MCF 10A (cell line): ENCODE measurements at regions not wholly inside any gene's neighbourhood (a gene's known extent, or its start where the extent isn't known, plus 50 kb on each side); places are given as distances from the start of the nearest gene placed in this dataset.

Source experiments
- BruUV-seq: library from RNA; stranded (reverse); fragments of 400-500 nt; replicated peaks from 2 replicates; lab custom pipeline; 2021; lab: Mats Ljungman, UMichigan
- CTCF ChIA-PET: fragments of 300-600 bp; sonication (Branson Sonifier 250); formaldehyde crosslinking; extraction: SDS; loops from one replicate; lab custom pipeline; 2021; ENCODE audit warnings: antibody characterized with exemption, inconsistent platforms; lab: Yijun Ruan, JAX
- POLR2A ChIA-PET: fragments of 300-600, 350-650 bp; sonication (Branson Sonifier 250); formaldehyde crosslinking; extraction: SDS; loops from one replicate; lab custom pipeline; 2020; ENCODE audit warnings: antibody characterized with exemption, inconsistent platforms; lab: Yijun Ruan, JAX
- DNase-seq: peaks from one replicate; pipeline ENCODE4 v3.0.0-alpha.2; 2018; ENCODE audit not compliant: unreplicated experiment
- H3K27ac Mint-ChIP-seq: one replicate; pipeline ENCODE4 v1.8.0; 2022; ENCODE audit warnings: mild to moderate bottlenecking, low read depth, mixed read lengths; ENCODE audit not compliant: unreplicated experiment
- H3K27me3 Mint-ChIP-seq: one replicate; pipeline ENCODE4 v1.8.0; 2022; ENCODE audit warnings: mixed read lengths; ENCODE audit not compliant: insufficient read depth, unreplicated experiment
- H3K36me3 Mint-ChIP-seq: one replicate; pipeline ENCODE4 v1.8.0; 2022; ENCODE audit warnings: mild to moderate bottlenecking, moderate library complexity, mixed read lengths; ENCODE audit not compliant: insufficient read depth, unreplicated experiment
- H3K4me1 Mint-ChIP-seq: one replicate; pipeline ENCODE4 v1.8.0; 2022; ENCODE audit warnings: mixed read lengths; ENCODE audit not compliant: insufficient read depth, unreplicated experiment
- H3K4me3 Mint-ChIP-seq: one replicate; pipeline ENCODE4 v1.8.0; 2022; ENCODE audit warnings: mild to moderate bottlenecking, moderate library complexity, mixed read lengths; ENCODE audit not compliant: unreplicated experiment
- H3K9me3 Mint-ChIP-seq: one replicate; pipeline ENCODE4 v1.8.0; 2022; ENCODE audit warnings: mixed read lengths; ENCODE audit not compliant: unreplicated experiment
- CTCF ChIP-seq: fragments of 200-600 bp; IDR thresholded peaks from one replicate; pipeline ENCODE4 v1.8.0; 2022; ENCODE audit warnings: antibody characterized with exemption, mild to moderate bottlenecking; ENCODE audit not compliant: unreplicated experiment
- intact Hi-C: fragments of 100-400 bp; cut with micrococcal nuclease; formaldehyde crosslinking; loops from 2 replicates; pipeline ENCODE4 v1.14.1; 2022

- no peak for DNase-seq
- H3K27me3 Mint-ChIP-seq: no peaks in the 10 kb centered on the region
- peaks cover 7% of the 10 kb centered on the region for H3K9me3 Mint-ChIP-seq
- intact Hi-C loops: no loop called here
- H3K4me3 Mint-ChIP-seq: no peak overlapping the region
- CTCF ChIA-PET: interaction anchor here (0.7 to 0.9 kb wide), 2 partner anchors 12 to 18 kb away, joined by 3 to 4 read pairs; no protein-coding TSS in a partner anchor
- POLR2A ChIA-PET: no interaction called here
- no peak overlapping the region for H3K27ac Mint-ChIP-seq
- H3K36me3 Mint-ChIP-seq: no peaks in the 10 kb centered on the region
- no TSS peak for BruUV-seq
- TF ChIP-seq CTCF: no peak
- H3K4me1 Mint-ChIP-seq: no peaks in the 10 kb centered on the region
Measured at GRCh38 chr17:56733833-56734232, 99.9 kb downstream of the C17orf67 start.

- no peak overlapping the region for H3K4me3 Mint-ChIP-seq
- ChIA-PET CTCF (interaction anchor here (0.6 to 1.1 kb wide), 3 partner anchors 20 to 1243 kb away, joined by 3 read pairs; no protein-coding TSS in a partner anchor), POLR2A (interaction anchor here (0.6 kb wide), 1 partner anchor 517 kb away, joined by 3 read pairs; no protein-coding TSS in a partner anchor)
- no peaks in the 10 kb centered on the region for H3K36me3 Mint-ChIP-seq
- intact Hi-C loops: no loop called here
- no TSS peak for BruUV-seq
- no peak overlapping the region for H3K27ac Mint-ChIP-seq
- H3K27me3 Mint-ChIP-seq: no peaks in the 10 kb centered on the region
- peaks cover 7% of the 10 kb centered on the region for H3K9me3 Mint-ChIP-seq
- no peak for DNase-seq
- no peak for TF ChIP-seq CTCF
- H3K4me1 Mint-ChIP-seq: no peaks in the 10 kb centered on the region
Measured at GRCh38 chr17:56735842-56736241, 97.9 kb downstream of the C17orf67 start.

- intact Hi-C loops: no loop called here
- Mint-ChIP-seq H3K4me1 (peaks cover 6% of the 10 kb centered on the region), H3K36me3 (no peaks in the 10 kb centered on the region), H3K27me3 (no peaks in the 10 kb centered on the region), H3K27ac (no peak overlapping the region), H3K4me3 (no peak overlapping the region), H3K9me3 (no peaks in the 10 kb centered on the region)
- ChIA-PET CTCF (interaction anchor here (0.6 to 1.1 kb wide), 3 partner anchors 21 to 146 kb away, joined by 3 to 4 read pairs (median 3); no protein-coding TSS in a partner anchor), POLR2A (interaction anchor here (0.5 kb wide), 1 partner anchor 27 kb away, joined by 3 read pairs; no protein-coding TSS in a partner anchor)
- DNase-seq: no peak
- no peak for TF ChIP-seq CTCF
- no TSS peak for BruUV-seq
Measured at GRCh38 chr17:56737421-56738161, 96.1 kb downstream of the C17orf67 start.

- no peaks in the 10 kb centered on the region for H3K36me3 Mint-ChIP-seq
- ChIA-PET CTCF (no interaction called here), POLR2A (no interaction called here)
- peaks cover 6% of the 10 kb centered on the region for H3K4me1 Mint-ChIP-seq
- H3K9me3 Mint-ChIP-seq: no peaks in the 10 kb centered on the region
- TF ChIP-seq CTCF: no peak
- no peak for DNase-seq
- no peaks in the 10 kb centered on the region for H3K27me3 Mint-ChIP-seq
- no TSS peak for BruUV-seq
- H3K27ac Mint-ChIP-seq: no peak overlapping the region
- intact Hi-C loops: no loop called here
- no peak overlapping the region for H3K4me3 Mint-ChIP-seq
Measured at GRCh38 chr17:56739376-56739775, 94.3 kb downstream of the C17orf67 start.
